ENCODE measurements at regions not wholly inside any gene's neighbourhood (a gene's known extent, or its start where the extent isn't known, plus 50 kb on each side); places are given as distances from the start of the nearest gene placed in this dataset.

DNA sequence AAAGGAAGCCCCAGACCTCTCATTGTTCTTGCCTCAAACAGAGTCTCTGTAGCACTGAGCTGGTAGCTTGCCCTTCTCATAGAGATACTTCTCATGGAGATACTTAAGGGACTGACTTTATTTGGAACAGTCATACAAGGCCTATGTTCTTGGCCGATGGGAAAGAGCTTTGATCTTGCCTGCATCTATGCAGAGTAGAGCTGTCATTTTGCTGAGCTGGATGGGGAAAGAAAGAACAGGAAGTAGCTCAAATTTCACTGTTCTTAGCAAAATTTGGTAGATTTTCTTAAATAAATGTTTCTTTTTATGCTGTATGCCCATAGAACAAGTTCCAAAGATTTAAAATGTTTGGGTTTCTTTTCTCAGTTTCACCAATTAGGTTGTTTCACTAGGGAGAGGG, 119.3 kb upstream of the SEC61G start:
- no peak for TF ChIP-seq CTCF (conservative IDR thresholded peaks at IDR 0.05; ENCODE audit: low read depth, low read length)
- no peak for TF ChIP-seq SMC3 (IDR thresholded peaks at IDR 0.05; ENCODE audit: low read depth, low read length)
- no peak for TF ChIP-seq POLR2A (IDR thresholded peaks at IDR 0.05; ENCODE audit: low read depth, low read length)
- no peak for TF ChIP-seq CEBPB (IDR thresholded peaks at IDR 0.05; ENCODE audit: low read depth, low read length)
- TF ChIP-seq BHLHE40 (IDR thresholded peaks at IDR 0.05; ENCODE audit: low read depth, low read length), result no peak
- TF ChIP-seq NFE2L2 (IDR thresholded peaks at IDR 0.05; ENCODE audit: low read depth, low read length), result no peak
- TF ChIP-seq MXI1 (IDR thresholded peaks at IDR 0.05; ENCODE audit: borderline replicate concordance, low read depth, low read length), result no peak

All from IMR-90 (cell line).